ENCODE measurements at regions not wholly inside any gene's neighbourhood (a gene's known extent, or its start where the extent isn't known, plus 50 kb on each side); places are given as distances from the start of the nearest gene placed in this dataset.
"Not testable (repeated sequence)": the region's sequence is repeated elsewhere in the genome, so short reads cannot be mapped to it uniquely, and the experiment has no call there.

DNA sequence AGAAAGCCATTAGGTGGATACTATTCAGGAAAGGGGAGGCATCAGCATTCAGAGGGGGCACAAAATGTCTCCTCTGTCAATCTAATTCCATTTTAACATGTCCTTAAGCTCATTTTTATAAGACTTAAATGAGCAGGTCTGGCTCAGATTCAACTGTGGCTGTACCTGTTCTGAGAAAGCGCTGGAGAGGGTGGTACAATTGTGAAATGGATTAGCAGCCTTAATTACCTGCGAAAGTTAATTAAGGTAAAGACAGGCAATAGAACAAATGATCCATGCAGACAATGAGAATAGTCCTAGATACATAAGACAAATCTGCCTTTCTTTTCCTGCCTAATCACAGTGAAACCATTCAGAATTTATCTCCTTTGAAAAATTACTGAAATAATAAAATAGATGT lies 96.2 kb downstream of the TAF11L14 start:
- Mint-ChIP-seq H3K27ac (no peak overlapping the region), H3K27me3 (ENCODE audit: low read depth) (no peaks in the 10 kb centered on the region), H3K9me3 (ENCODE audit: insufficient read depth) (peaks cover 4% of the 10 kb centered on the region), H3K4me1 (ENCODE audit: low read depth) (no peaks in the 10 kb centered on the region), H3K36me3 (ENCODE audit: low read depth) (no peaks in the 10 kb centered on the region), H3K4me3 (no peak overlapping the region)
- POLR2A ChIA-PET: interaction anchor here (0.6 kb wide), 1 partner anchor 261 kb away, joined by 3 read pairs; no protein-coding TSS in a partner anchor
- CTCF ChIA-PET: no interaction called here
- ATAC-seq: no peak
- DNase-seq: no peak

DNA sequence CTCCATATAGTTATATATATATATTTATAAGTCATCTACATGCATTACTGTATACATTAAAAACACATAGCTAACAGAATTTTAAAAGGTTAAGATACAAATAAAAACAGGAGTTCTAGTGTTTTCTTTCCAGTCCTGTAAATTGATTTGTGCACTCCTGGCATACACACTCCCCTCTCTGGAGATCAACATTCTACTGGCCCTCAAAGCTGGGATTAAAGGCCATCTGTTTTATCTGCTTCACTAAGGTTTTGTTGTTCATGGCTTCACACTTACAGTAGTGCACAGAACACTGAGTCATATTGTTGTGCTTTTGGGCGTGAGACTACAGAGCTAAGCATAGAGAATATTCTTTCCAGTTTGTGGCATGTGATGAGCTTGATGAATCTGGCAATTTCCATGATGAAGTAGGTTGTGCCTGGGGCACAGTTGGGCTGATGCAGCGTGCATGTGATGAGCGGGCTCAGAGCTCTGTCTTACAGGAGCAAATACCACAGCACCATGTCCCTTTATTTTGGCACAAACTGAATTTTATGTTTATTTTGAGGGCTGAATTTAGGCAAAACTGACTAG lies 98.2 kb downstream of the TAF11L14 start:
- no peak for ATAC-seq
- H3K27me3 Mint-ChIP-seq (ENCODE audit: low read depth): no peaks in the 10 kb centered on the region
- peaks cover 7% of the 10 kb centered on the region for H3K9me3 Mint-ChIP-seq (ENCODE audit: insufficient read depth)
- no peak overlapping the region for H3K27ac Mint-ChIP-seq
- no peak overlapping the region for H3K4me3 Mint-ChIP-seq
- H3K36me3 Mint-ChIP-seq (ENCODE audit: low read depth): no peaks in the 10 kb centered on the region
- ChIA-PET CTCF (no interaction called here), POLR2A (no interaction called here)
- no peak for DNase-seq
- H3K4me1 Mint-ChIP-seq (ENCODE audit: low read depth): no peaks in the 10 kb centered on the region

DNA sequence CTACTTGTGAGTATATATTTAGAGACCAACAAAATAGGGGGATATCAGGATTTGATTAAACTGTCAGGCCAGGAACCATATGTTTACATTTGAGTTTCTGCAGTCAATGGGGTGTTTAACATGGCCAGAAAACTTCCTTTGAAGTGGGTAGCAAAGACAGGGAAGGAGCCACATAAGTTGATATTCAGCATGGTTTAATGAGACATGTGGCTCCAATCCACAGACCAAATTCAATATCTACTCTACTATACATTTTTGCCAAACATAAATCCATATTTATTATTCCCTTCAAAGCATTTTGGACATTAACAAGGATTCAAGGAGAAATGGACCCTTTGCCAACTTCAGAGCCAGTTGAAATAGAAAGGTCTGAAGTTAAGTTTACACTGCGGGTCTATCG lies 99.8 kb downstream of the TAF11L14 start:
- peaks cover 8% of the 10 kb centered on the region for H3K9me3 Mint-ChIP-seq (ENCODE audit: insufficient read depth)
- H3K36me3 Mint-ChIP-seq (ENCODE audit: low read depth): no peaks in the 10 kb centered on the region

DNA sequence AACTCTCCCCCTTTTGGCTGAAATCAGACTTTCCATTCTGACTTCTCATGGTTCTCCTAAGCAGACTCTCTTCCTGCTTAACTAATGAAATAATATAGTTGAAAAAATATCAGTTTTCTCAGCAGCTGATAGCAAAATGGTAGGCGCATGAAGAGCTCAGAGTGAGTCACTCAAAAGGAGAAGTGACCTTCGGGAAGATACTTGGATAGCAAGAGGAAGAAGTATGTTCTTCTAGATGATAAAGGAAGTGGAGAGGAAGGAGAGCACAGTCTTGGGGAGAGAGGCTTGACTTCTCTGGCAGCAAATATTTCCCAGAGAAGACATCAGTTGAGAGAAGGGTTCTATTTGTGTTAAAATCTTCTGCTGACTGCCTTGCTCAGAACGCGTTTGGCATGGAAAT lies 101.5 kb downstream of the TAF11L14 start:
- no peak overlapping the region for H3K27ac Mint-ChIP-seq
- H3K27me3 Mint-ChIP-seq (ENCODE audit: low read depth): no peaks in the 10 kb centered on the region
- no peak overlapping the region for H3K4me3 Mint-ChIP-seq
- peaks cover 11% of the 10 kb centered on the region for H3K9me3 Mint-ChIP-seq (ENCODE audit: insufficient read depth)
- no peak for ATAC-seq
- H3K4me1 Mint-ChIP-seq (ENCODE audit: low read depth): no peaks in the 10 kb centered on the region
- CTCF ChIA-PET: no interaction called here
- no peak for DNase-seq
- no peaks in the 10 kb centered on the region for H3K36me3 Mint-ChIP-seq (ENCODE audit: low read depth)
- POLR2A ChIA-PET: no interaction called here

More for the DNA sequence above, 99.8 kb downstream of the TAF11L14 start:
- Mint-ChIP-seq H3K27ac (no peak overlapping the region), H3K4me3 (no peak overlapping the region), H3K4me1 (ENCODE audit: low read depth) (no peaks in the 10 kb centered on the region), H3K27me3 (ENCODE audit: low read depth) (no peaks in the 10 kb centered on the region)
- no peak for ATAC-seq
- ChIA-PET CTCF (no interaction called here), POLR2A (no interaction called here)
- no peak for DNase-seq

DNA sequence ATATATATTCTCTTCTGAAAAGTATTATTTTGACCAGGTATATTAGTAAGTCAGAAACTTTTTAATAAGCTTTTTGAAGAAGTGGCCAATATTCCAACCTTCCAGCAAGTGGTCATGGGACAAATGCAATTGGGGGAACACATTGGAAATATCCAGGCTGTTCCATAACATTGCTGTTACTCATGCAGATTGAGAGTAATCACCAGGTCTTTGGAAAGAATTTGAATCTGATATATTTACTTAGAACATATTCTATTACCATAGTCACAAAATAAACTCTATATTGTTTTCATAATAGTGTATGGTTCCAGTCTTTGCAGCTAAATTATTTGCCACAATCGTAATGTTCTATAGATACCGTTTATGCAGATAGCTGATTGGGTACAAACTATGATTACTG lies 102.8 kb downstream of the TAF11L14 start:
- POLR2A ChIA-PET: no interaction called here
- Mint-ChIP-seq H3K27ac (no peak overlapping the region), H3K4me1 (ENCODE audit: low read depth) (no peaks in the 10 kb centered on the region), H3K27me3 (ENCODE audit: low read depth) (no peaks in the 10 kb centered on the region), H3K36me3 (ENCODE audit: low read depth) (no peaks in the 10 kb centered on the region), H3K9me3 (ENCODE audit: insufficient read depth) (peaks cover 19% of the 10 kb centered on the region), H3K4me3 (no peak overlapping the region)
- CTCF ChIA-PET: no interaction called here
- DNase-seq (no peak), ATAC-seq (no peak)

DNA sequence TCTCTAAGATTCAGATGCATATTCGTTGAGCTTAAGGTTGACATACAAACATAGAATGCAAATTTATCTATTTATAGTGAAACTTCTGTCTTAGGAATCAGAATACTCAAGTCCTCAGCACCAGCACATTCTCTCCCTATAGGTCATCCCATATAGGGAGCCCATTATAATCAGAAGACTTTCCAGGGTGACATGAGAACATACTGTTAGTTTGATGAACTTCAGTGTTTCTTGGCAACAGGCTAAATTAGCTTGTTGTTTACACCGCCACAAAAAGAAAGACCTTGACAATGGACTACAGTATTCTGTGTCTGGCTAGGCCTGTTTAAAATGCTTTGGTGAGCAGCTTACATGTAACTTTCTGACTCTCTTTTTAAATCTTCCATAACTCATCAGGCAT lies 104.2 kb downstream of the TAF11L14 start:
- DNase-seq: no peak
- POLR2A ChIA-PET: no interaction called here
- no peaks in the 10 kb centered on the region for H3K36me3 Mint-ChIP-seq (ENCODE audit: low read depth)
- CTCF ChIA-PET: no interaction called here
- H3K4me3 Mint-ChIP-seq: no peak overlapping the region
- ATAC-seq: no peak
- H3K4me1 Mint-ChIP-seq (ENCODE audit: low read depth): no peaks in the 10 kb centered on the region
- H3K27me3 Mint-ChIP-seq (ENCODE audit: low read depth): no peaks in the 10 kb centered on the region
- peaks cover 21% of the 10 kb centered on the region for H3K9me3 Mint-ChIP-seq (ENCODE audit: insufficient read depth)
- H3K27ac Mint-ChIP-seq: no peak overlapping the region

DNA sequence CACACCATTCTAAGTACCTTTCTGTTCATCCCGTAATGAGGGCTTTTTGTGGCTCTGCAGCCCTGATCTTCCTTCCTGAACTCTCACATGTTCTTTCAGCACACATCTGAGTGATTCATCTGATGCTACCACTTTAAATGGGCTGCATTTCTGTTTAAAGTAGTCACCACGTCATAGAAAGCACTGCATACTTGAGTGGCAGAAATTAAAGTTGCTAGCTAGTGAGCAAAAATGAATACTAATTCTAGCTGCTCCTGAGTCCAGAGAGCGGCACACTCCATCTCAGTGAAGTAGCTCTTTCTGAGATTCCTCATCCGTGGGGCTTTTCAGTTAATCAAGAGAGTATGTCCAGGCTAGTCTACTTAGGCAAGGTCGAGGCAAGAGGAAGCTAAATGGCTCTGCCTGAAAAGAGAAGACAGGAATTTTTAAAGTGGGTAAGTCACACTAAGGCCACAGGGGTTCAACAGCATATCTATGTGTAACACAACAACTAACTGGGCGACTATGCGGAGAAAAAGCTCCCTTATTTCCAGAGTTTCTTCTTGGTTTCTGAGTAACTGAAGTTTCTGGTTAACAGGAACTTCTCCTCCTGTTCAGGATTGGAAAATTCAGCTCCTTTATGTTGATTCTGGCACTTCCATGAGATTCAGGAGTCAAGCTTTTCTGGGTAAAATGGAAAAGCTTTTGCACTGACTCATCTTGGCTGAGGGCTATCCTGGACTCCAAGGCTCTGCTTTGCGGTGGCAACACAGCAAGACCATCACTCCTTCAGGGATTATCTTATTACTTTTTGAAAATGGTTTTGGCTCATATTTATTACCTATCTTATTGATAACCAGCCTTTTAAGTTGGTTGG lies 109.5 kb downstream of the TAF11L14 start:
- no peak for ATAC-seq
- ChIA-PET CTCF (no interaction called here), POLR2A (no interaction called here)
- H3K27me3 Mint-ChIP-seq (ENCODE audit: low read depth): no peaks in the 10 kb centered on the region
- no peak overlapping the region for H3K27ac Mint-ChIP-seq
- H3K36me3 Mint-ChIP-seq (ENCODE audit: low read depth): no peaks in the 10 kb centered on the region
- no peak overlapping the region for H3K4me3 Mint-ChIP-seq
- DNase-seq: no peak
- no peaks in the 10 kb centered on the region for H3K4me1 Mint-ChIP-seq (ENCODE audit: low read depth)
- H3K9me3 Mint-ChIP-seq (ENCODE audit: insufficient read depth): peaks cover 13% of the 10 kb centered on the region

DNA sequence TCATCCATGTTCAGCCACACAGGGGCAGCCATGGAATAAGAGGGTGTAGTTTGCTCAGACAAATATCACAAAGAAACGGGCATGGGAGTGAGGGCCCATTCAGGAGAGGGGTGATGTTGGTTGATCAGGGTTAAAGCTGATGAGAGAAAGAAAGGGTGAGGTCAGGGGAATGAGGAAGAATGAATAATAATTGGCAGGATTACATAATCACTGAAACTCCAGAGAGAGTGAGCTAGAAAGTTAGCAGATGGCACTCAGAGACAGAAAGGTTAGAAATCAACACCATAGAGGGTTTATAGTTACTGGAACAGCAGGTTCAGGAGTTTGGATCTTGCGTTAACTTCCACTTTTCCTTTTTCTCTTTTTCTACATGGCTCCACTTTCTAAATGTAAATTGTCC lies 113.9 kb downstream of the TAF11L14 start:
- Mint-ChIP-seq H3K9me3 (ENCODE audit: insufficient read depth) (no peaks in the 10 kb centered on the region), H3K36me3 (ENCODE audit: low read depth) (no peaks in the 10 kb centered on the region), H3K4me3 (no peak overlapping the region), H3K27ac (no peak overlapping the region), H3K4me1 (ENCODE audit: low read depth) (no peaks in the 10 kb centered on the region), H3K27me3 (ENCODE audit: low read depth) (no peaks in the 10 kb centered on the region)
- no peak for DNase-seq
- ATAC-seq: no peak
- CTCF ChIA-PET: no interaction called here
- POLR2A ChIA-PET: no interaction called here

DNA sequence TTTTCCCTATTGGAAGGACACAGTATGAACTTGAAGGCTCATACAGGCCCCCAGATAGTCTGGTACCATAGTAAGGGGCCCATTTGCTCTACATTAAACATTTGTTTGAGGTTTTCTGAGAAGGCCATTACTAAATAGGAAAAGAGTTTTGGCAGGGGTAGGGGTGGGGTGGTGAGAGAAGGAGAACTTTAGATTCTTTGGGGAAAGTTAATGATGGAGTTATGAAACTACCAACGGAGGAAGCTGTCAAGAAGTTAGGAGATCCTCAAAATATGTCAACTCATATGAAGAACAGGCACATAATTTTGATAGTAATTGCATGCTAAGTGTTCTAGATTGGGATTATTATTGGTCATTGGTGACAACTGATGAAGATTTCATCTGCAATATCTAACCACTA lies 114.7 kb downstream of the TAF11L14 start:
- H3K4me3 Mint-ChIP-seq: no peak overlapping the region
- DNase-seq: no peak
- H3K9me3 Mint-ChIP-seq (ENCODE audit: insufficient read depth): no peaks in the 10 kb centered on the region
- ChIA-PET POLR2A (no interaction called here), CTCF (no interaction called here)
- H3K36me3 Mint-ChIP-seq (ENCODE audit: low read depth): no peaks in the 10 kb centered on the region
- H3K4me1 Mint-ChIP-seq (ENCODE audit: low read depth): no peaks in the 10 kb centered on the region
- H3K27ac Mint-ChIP-seq: no peak overlapping the region
- H3K27me3 Mint-ChIP-seq (ENCODE audit: low read depth): no peaks in the 10 kb centered on the region
- no peak for ATAC-seq

DNA sequence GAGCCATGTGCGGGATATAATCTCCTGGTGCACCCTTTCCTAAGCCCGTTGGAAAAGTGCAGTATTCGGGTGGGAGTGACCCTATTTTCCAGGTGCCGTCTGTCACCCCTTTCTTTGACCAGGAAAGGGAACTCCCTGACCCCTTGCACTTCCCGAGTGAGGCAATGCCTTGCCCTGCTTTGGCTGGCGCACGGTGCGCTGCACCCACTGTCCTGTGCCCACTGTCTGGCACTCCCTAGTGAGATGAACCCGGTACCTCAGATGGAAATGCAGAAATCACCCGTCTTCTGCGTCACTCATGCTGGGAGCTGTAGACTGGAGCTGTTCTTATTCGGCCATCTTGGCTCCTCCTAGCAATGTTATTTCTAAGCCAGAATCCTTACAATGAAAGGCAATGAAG lies 121.1 kb downstream of the TAF11L14 start:
- H3K9me3 Mint-ChIP-seq (ENCODE audit: insufficient read depth); POLR2A ChIA-PET; H3K36me3 Mint-ChIP-seq (ENCODE audit: low read depth); H3K4me3 Mint-ChIP-seq; DNase-seq; CTCF ChIA-PET; H3K27ac Mint-ChIP-seq; ATAC-seq; H3K27me3 Mint-ChIP-seq (ENCODE audit: low read depth); H3K4me1 Mint-ChIP-seq (ENCODE audit: low read depth): not testable (repeated sequence)

DNA sequence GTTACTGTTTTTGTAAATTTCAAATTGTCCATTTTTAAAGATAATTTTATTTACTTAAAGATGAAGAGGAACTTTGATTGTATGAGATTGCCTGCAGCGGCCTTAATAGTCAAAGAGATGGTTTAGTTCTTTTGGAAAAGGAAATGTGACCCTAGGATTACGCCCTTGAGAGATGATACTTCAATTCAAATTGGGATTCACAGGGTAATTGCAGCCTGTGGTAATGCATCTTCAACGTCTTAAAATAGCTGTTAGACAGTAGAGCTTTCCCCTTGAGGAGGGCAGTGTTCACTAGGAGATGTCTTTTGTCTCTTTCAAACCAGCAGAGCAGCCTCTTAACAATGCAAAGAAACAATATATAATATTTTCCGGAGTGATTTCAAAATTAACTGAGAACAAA lies 127.1 kb downstream of the TAF11L14 start:
- DNase-seq: no peak
- H3K4me3 Mint-ChIP-seq: no peak overlapping the region
- POLR2A ChIA-PET: no interaction called here
- H3K4me1 Mint-ChIP-seq (ENCODE audit: low read depth): no peaks in the 10 kb centered on the region
- no peak overlapping the region for H3K27ac Mint-ChIP-seq
- no peak for ATAC-seq
- H3K9me3 Mint-ChIP-seq (ENCODE audit: insufficient read depth): no peaks in the 10 kb centered on the region
- H3K36me3 Mint-ChIP-seq (ENCODE audit: low read depth): no peaks in the 10 kb centered on the region
- CTCF ChIA-PET: no interaction called here
- H3K27me3 Mint-ChIP-seq (ENCODE audit: low read depth): no peaks in the 10 kb centered on the region

DNA sequence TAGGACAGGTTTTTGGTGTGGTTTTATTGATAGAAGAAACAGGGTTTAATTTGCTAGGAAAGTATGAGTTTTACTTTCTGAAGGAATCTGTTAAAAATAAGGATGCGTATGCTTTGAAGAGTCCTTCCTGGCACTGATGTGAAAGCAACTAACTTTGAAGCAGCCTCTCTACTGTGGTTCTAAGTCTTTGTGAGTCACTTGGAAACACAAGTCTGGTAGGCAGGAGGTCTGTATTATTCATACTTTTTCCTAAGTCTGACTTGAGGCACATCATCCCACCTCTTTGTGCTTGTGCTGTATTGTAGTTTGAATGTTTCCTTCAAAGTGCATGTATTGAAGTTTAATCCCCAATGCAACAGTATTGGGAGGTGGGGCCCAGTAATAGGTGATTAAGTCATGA lies 129.0 kb downstream of the TAF11L14 start:
- H3K27me3 Mint-ChIP-seq (ENCODE audit: low read depth): no peaks in the 10 kb centered on the region
- no peaks in the 10 kb centered on the region for H3K9me3 Mint-ChIP-seq (ENCODE audit: insufficient read depth)
- no peak overlapping the region for H3K27ac Mint-ChIP-seq

DNA sequence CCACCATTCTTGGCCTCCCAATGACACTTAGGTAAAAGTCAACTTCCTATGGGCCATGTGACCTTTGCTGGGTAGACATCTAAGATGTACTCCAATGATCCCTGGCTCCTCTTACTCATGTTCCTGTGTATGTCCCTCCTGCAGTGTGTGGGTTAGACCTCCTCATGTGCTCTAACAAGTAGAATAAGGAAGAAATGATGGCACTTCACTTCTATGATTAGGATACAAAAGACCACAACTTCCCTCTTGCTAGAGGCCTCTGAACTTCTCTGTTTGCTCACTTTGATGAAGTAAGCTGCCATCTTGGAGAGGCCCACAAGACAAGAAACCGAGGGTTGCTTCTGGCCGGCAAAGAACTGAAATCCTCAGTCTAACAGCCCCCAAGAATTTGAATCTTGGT lies 131.8 kb downstream of the TAF11L14 start:
- ChIA-PET CTCF (no interaction called here), POLR2A (no interaction called here)
- Mint-ChIP-seq H3K4me3 (no peak overlapping the region), H3K36me3 (ENCODE audit: low read depth) (no peaks in the 10 kb centered on the region), H3K4me1 (ENCODE audit: low read depth) (no peaks in the 10 kb centered on the region), H3K9me3 (ENCODE audit: insufficient read depth) (no peaks in the 10 kb centered on the region), H3K27ac (no peak overlapping the region), H3K27me3 (ENCODE audit: low read depth) (no peaks in the 10 kb centered on the region)
- ATAC-seq (no peak), DNase-seq (no peak)

More for the DNA sequence above, 129.0 kb downstream of the TAF11L14 start:
- Mint-ChIP-seq H3K4me1 (ENCODE audit: low read depth) (no peaks in the 10 kb centered on the region), H3K4me3 (no peak overlapping the region), H3K36me3 (ENCODE audit: low read depth) (no peaks in the 10 kb centered on the region)
- ATAC-seq (no peak), DNase-seq (no peak)
- ChIA-PET CTCF (no interaction called here), POLR2A (no interaction called here)

Data from activated CD8-positive, alpha-beta T cell treated with anti-CD3 and anti-CD28 coated beads, Interleukin-2, amount 10 ng/mL, durations not matched to agents 7 days and 5 days (primary cell).